ENCODE measurements at regions not wholly inside any gene's neighbourhood (a gene's known extent, or its start where the extent isn't known, plus 50 kb on each side); places are given as distances from the start of the nearest gene placed in this dataset.

DNA sequence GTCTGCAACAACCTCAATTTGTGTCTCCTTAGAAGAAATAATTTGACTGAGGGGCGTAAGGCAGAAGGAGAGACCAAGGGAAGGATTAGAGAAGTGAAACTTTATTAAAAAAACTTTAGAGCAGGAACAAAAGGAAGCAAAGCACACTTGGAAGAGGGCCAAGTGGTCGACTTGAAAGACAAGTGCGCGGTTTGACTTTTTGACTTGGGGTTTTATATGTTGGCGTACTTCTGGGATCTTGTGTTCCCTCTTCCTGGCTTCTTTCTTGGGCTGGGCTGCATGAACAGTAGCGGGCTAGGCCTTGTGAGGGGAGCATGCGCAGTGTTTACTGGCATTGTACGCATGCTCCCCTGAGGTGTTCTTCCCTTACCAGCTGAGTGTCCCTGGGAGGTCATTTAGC is 369.3 kb upstream of the DCN start:
- TF ChIP-seq, protein P1, sequence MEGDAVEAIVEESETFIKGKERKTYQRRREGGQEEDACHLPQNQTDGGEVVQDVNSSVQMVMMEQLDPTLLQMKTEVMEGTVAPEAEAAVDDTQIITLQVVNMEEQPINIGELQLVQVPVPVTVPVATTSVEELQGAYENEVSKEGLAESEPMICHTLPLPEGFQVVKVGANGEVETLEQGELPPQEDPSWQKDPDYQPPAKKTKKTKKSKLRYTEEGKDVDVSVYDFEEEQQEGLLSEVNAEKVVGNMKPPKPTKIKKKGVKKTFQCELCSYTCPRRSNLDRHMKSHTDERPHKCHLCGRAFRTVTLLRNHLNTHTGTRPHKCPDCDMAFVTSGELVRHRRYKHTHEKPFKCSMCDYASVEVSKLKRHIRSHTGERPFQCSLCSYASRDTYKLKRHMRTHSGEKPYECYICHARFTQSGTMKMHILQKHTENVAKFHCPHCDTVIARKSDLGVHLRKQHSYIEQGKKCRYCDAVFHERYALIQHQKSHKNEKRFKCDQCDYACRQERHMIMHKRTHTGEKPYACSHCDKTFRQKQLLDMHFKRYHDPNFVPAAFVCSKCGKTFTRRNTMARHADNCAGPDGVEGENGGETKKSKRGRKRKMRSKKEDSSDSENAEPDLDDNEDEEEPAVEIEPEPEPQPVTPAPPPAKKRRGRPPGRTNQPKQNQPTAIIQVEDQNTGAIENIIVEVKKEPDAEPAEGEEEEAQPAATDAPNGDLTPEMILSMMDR (IDR thresholded peaks at IDR 0.05; ENCODE audit: low read depth, low read length, missing control alignments): no peak
- no peak for DNase-seq (ENCODE audit: extremely low read depth, low read depth)
- no peak overlapping the region for H3K4me3 ChIP-seq (replicated peaks; ENCODE audit: low read depth, low read length)

DNA sequence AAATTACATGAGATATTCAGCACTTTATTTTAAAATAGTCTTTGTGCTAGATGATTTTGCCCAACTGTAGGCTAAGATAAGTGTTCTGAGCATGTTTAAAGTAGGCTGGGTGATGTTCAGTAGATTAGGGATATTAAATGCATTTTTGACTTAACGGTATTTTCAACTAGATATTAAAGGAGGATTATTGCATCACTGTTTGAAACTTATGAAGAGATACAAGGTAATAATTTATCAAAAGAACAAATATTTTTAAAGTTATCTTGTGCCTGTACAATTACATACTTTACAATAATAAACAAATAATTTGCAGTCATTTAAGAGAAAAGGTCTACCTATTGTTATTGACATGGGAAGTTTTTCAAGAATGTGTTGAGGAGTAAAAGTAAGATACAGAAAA is 368.6 kb upstream of the DCN start:
- H3K4me3 ChIP-seq (replicated peaks; ENCODE audit: low read depth, low read length): no peak overlapping the region
- TF ChIP-seq, protein P1 (IDR thresholded peaks at IDR 0.05; ENCODE audit: low read depth, low read length, missing control alignments): no peak
- DNase-seq (ENCODE audit: extremely low read depth, low read depth): no peak

DNA sequence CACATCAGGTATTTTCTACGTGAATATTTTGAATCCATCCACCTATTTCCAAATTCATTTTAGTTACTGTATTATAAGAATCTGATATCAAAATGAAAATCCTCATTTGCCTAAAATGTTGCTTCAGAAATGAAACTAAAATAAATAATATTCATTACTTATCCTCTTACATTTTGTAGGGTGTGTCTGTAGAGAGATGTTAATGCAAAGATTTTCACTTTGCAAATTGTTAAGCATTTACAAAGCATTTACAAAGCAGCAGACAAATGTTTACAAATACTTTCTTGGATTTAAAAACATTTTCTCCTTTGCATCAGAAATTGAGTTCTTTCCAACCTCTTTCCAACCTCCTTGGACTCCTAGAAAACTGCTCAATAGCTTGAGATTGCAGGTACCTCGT is 360.0 kb upstream of the DCN start:
- TF ChIP-seq, protein P1 (IDR thresholded peaks at IDR 0.05; ENCODE audit: low read depth, low read length, missing control alignments): no peak
- H3K4me3 ChIP-seq (replicated peaks; ENCODE audit: low read depth, low read length): no peak overlapping the region
- no peak for DNase-seq (ENCODE audit: extremely low read depth, low read depth)

DNA sequence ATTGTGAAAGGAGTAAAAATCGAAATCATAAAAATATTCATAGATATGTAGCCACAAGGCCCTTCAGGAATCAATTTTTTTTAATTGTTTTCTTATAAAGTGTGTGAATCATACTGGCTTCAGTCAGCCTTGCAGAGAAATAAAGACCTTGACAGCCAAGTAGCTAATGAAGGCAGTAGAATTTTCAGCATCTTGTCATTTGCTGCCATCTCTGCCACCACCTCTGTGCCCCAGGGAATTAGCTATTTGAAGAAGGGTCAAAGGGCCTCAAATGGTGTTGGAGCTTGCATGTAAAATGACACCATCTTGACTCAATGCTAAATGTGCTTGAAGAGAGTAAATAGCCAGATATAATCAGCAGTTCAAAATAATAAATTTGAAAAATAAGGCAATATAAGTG is 359.4 kb upstream of the DCN start:
- DNase-seq (ENCODE audit: extremely low read depth, low read depth): no peak
- H3K4me3 ChIP-seq (replicated peaks; ENCODE audit: low read depth, low read length): no peak overlapping the region
- TF ChIP-seq, protein P1 (IDR thresholded peaks at IDR 0.05; ENCODE audit: low read depth, low read length, missing control alignments): no peak

DNA sequence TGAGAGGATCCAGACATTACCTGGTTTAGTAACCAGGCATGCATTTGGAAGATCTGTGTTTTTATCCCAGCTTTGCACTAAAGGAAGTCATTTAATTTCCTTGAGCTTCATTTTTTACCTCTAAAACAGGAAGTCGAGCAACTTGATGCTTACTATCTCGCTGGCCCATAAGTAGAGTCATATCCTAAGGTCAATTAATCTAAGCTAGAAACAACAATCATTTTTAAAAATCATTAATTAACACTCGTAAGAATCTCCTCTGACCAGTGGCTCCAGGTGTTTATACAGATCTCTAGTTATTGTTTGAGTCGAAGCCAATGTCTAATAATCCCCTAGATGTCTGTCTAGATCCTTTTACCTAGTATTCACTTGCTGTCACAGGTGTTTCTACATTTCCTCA is 355.8 kb upstream of the DCN start:
- TF ChIP-seq, protein P1 (IDR thresholded peaks at IDR 0.05; ENCODE audit: low read depth, low read length, missing control alignments): no peak
- H3K4me3 ChIP-seq (replicated peaks; ENCODE audit: low read depth, low read length): no peak overlapping the region
- DNase-seq (ENCODE audit: extremely low read depth, low read depth): no peak

DNA sequence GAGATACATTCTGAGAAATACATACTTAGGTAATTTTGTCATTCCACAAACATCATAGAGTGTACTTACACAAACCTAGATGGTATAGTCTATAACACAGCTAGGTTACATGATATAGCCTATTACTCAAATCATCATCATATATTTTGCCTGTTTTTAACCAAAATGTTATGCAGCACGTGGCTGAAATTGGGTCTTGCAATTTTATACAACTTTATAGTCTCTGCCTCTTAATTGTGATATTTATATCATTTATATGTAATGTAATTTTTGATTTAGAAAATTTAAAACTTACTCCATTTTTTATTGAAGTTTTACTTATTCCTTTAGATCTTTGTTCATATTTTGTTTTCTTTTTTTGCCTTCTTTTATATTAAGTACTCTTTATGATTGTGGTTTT is 350.7 kb upstream of the DCN start:
- TF ChIP-seq, protein P1 (IDR thresholded peaks at IDR 0.05; ENCODE audit: low read depth, low read length, missing control alignments): no peak
- DNase-seq (ENCODE audit: extremely low read depth, low read depth): no peak
- H3K4me3 ChIP-seq (replicated peaks; ENCODE audit: low read depth, low read length): no peak overlapping the region

DNA sequence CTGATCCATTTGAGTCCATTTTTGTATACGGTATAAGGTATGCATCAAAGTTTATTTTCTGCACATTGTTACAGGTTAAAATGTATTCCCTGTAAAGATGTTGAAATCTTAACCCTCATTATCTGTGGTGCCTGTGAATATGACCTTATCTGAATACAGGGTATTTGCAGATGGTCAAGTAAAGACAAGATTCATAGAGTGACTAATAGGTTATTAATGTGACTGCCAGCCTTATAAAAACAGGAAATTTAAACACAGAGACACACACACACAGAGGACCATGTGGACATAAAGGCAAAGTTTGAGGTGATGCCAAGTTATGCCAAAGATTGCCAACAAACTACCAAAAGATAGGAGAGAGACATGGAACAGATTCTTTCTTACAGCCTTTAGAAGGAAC is 347.2 kb upstream of the DCN start:
- DNase-seq (ENCODE audit: extremely low read depth, low read depth): no peak
- no peak overlapping the region for H3K4me3 ChIP-seq (replicated peaks; ENCODE audit: low read depth, low read length)
- TF ChIP-seq, protein P1 (IDR thresholded peaks at IDR 0.05; ENCODE audit: low read depth, low read length, missing control alignments): no peak

Measured in HFF-Myc (cell line).